ENCODE measurements at regions not wholly inside any gene's neighbourhood (a gene's known extent, or its start where the extent isn't known, plus 50 kb on each side); places are given as distances from the start of the nearest gene placed in this dataset.

GRCh38 chr4:180809439-180809838 is 1433.8 kb upstream of the TENM3 start:
- DNase-seq (ENCODE audit: low read depth): no peak

- no peak for DNase-seq (ENCODE audit: low read depth)
Measured at GRCh38 chr4:180810581-180810980, 1432.6 kb upstream of the TENM3 start.

GRCh38 chr4:180811556-180811955 is 1431.6 kb upstream of the TENM3 start:
- DNase-seq (ENCODE audit: low read depth): no peak

GRCh38 chr4:180812783-180813182 is 1430.4 kb upstream of the TENM3 start:
- DNase-seq (ENCODE audit: low read depth): no peak

DNA sequence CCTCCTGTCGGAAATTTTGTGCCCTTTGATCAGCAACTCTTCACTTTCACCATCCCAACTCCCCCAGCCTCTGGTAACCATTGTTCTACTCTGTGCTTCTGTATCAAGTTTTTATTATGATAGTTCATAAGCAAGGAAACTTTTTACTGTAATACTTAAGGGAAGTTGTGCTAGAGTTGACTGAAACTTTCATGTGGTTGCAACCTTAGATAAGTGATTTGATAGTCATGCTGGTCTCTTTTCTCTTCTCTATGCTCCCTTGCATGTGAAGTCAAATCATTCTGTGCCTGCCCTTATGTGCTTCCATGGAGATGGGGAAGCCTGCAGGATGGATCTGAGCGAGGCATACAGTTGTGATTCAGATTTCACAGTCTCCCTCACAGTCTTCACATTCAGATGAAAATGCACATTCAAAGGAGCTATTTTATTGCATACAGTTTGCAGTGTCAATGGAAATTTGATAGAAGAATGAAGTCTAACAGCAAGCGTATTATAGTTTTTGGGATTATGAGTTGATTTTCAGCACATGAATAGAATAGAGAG is 1428.3 kb upstream of the TENM3 start:
- DNase-seq (ENCODE audit: low read depth): no peak

- no peak for DNase-seq (ENCODE audit: low read depth)
Measured at GRCh38 chr4:180817529-180817928, 1425.7 kb upstream of the TENM3 start.

DNA sequence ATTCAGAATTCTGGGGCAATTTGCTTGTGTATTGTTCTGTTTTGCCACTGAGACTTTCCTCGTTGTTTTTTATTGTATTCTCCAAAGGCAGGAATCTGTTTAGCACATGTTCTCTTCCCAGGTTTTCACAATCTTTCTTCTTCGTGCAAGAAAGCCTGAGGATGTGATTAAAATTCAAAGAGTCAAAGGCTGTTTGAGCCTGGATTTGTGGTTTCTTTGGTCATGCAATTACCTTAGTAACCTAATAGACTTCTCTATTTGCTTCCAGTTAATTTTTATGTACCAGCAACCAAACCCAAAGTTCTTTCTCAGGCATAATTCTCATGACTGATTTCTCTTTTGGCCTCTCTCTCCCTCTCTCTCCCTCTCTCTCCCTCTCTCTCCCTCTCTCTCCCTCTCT is 1420.1 kb upstream of the TENM3 start:
- DNase-seq (ENCODE audit: low read depth): no peak

DNA sequence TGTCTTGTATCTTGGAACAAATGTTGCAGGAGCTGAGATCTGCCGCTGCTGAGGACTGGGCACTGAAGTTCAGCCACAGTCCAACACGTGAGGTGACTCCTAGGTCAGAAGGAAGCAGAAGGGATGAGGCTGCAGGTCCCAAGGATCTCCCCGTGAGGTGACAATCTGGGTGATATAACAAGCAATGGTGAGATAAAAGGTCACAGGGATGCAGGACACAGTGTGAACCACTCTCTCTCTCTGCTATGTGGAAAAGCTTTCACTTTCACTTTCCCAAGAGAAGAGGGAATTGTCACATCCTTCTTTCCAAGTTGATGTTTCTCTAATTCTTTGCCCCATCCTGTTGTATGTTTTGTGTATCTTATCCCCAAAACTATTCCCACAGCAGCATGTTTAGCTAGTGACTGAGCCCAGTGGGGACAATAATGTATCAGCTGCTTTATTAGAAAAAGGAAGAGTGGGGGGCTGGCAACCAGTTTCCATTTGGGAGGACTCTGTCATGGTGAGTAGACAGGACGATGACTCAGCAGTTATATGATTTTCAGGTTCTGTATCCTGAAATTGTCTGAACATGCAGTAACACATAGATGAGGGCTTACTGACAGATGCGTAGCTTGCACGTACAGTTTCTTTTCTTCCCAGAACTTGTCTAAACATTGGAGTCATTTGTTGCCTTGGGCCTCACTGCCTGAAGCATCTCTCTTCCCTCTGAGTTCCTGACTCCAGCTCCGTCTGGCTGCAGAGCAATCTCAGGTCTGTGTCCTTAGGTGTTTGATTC is 1415.8 kb upstream of the TENM3 start:
- no peak for DNase-seq (ENCODE audit: low read depth)

DNA sequence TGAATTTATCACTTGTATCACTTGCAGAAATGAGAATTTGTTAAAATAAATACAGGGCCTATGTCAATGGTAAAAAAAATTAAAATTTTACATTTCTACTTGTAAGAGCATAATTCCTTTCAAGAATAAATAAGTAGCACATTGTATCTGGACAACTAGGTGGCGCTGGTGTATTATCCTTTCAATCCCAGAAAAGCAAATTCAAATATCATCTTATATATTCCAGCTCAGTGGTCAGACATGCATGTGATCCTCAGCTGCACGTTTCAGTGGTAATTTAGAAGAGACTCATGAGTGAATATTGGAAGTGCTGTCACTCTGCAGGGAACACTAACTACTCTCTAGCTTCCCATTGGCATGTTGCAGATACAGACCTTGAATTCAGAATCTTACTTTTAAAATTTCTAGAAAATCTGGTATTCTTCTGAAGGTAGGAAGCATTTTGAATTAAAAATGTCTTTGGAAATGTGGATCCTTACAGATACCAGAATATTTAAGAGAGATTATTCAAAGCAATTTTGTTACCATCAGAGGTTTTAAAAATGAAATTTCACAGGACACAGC is 1414.7 kb upstream of the TENM3 start:
- DNase-seq (ENCODE audit: low read depth): no peak

GRCh38 chr4:180832073-180832472 is 1411.1 kb upstream of the TENM3 start:
- DNase-seq (ENCODE audit: low read depth): no peak

- DNase-seq (ENCODE audit: low read depth): no peak
Measured at GRCh38 chr4:180840142-180840541, 1403.1 kb upstream of the TENM3 start.

GRCh38 chr4:180850318-180850940 is 1392.8 kb upstream of the TENM3 start:
- no peak for DNase-seq (ENCODE audit: low read depth)

GRCh38 chr4:180852738-180853137 is 1390.5 kb upstream of the TENM3 start:
- no peak for DNase-seq (ENCODE audit: low read depth)

DNA sequence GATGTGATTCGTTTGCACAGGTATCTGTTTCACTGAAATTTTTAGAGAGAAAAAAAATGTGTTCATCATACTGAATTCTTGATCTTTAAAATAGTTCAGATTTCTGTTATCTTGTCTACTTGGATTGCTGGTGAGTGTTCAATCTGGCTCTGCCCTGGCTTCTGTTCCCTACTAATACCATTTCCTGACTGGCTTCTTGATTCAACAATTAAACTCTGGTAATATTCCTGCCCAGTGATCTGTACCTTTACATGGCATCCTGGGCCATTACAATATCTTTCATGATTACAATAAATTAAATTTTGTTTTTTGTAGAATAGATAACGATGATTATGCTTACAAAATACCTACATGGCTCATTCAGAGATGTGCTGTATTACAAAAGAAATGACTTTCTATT is 1388.0 kb upstream of the TENM3 start:
- no peak for DNase-seq (ENCODE audit: low read depth)

- DNase-seq (ENCODE audit: low read depth): no peak
Measured at GRCh38 chr4:180860089-180860720, 1383.0 kb upstream of the TENM3 start.

- no peak for DNase-seq (ENCODE audit: low read depth)
Measured at GRCh38 chr4:180861651-180862050, 1381.6 kb upstream of the TENM3 start.

DNA sequence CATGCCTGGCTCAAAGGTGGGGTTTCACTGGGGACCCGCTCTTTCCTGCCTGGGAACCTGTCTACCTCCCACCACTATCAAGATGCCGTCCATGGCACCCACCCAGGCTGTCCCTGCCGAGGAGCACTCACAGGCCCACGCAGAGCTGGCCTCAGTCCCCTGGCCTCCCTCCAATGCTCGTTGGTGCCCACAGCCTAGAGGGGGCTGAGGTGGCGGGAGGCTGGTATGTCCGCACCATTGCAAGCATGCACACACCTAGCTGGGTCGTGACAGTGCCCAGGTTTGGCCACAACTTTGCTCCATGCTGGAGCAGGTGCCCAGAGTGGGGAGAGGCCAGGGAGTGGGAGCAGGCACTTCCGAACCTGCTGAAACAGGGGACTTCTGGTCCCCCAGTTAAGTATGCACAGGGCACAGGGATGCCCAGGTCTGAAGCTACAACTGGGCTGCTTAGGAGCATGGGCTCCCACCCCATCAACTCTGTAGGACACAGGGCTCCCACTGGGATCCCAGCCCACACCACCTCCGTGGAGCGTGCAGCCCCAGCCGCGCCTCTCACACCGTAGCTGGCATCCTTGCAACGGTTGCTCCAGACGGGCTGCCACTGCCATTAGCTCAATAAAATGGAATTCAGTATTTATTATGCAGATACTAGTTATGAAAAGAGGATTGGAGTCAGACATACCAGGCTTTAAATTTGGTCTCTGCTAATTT is 1376.1 kb upstream of the TENM3 start:
- DNase-seq (ENCODE audit: low read depth): no peak

GRCh38 chr4:180870623-180871022 is 1372.6 kb upstream of the TENM3 start:
- no peak for DNase-seq (ENCODE audit: low read depth)

DNA sequence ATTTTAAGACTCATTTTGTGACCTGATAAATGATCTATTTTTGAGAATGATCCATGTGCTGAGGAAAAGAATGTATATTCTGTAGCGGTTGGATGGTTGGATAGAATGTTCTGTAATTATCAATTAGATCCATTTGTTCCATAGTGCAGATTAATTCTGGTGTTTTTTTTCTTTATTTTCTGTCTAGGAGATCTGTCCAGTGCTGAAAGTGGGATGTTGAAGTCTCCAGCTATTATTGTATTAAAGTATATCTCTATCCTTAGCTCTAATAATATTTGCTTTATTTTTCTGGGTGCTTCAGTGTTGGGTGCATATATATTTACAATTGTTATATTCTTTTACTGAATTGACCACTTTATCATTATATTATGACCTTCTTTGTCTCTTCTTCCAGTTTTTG is 1344.9 kb upstream of the TENM3 start:
- no peak for DNase-seq (ENCODE audit: low read depth)

DNA sequence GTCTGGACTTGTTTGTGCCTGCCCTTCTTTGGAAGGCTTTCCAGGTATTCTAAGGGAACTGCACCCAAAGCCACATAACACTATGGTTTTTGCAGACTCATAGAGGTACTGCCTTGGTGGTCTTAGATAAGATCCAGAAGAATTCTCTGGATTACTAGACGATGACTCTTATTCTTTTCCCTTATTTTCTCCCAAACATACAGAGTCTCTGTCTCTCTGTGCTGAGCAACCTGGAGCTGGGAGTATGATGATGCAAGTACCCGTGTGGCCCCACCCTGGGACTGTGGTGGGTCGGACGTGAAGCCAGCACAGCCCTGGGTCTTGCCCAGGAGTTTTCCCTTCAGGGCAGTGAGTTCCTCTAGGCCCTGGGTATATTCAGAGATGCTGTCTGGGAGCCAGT is 1342.4 kb upstream of the TENM3 start:
- DNase-seq (ENCODE audit: low read depth): no peak

GRCh38 chr4:180909279-180909678 is 1333.9 kb upstream of the TENM3 start:
- DNase-seq (ENCODE audit: low read depth): no peak

DNA sequence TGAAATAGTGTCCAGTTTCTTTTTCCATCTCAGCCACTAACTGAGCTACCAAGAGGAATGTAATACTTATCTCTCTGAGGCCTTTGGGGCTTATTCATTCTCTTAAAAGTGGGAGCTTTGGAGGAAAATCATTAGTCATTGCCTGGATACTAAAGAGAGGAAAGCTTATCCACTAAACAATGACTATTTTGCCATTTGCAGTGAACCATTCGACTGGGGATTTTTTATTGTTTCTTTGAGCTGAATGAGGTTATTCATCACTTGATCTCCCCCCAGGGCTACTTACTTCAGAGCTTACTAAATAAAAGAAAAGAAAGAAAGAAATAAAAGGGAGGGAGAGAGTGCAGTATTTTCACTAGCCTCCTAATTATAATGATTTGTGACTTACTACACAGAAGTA is 1329.5 kb upstream of the TENM3 start:
- DNase-seq (ENCODE audit: low read depth): no peak
